NB4 (cell line): ENCODE measurements at regions not wholly inside any gene's neighbourhood (a gene's known extent, or its start where the extent isn't known, plus 50 kb on each side); places are given as distances from the start of the nearest gene placed in this dataset.

Experiments
- CTCF ChIP-seq: IDR thresholded peaks from one replicate; pipeline ENCODE4 v1.5.1; 2012; ENCODE audit warnings: low read depth, low read length
- MYC ChIP-seq: IDR thresholded peaks from 2 replicates; pipeline ENCODE4 v1.6.1; 2011; ENCODE audit warnings: low read depth, low read length
- POLR2A ChIP-seq: IDR thresholded peaks from 2 replicates; pipeline ENCODE4 v1.6.1; 2011; ENCODE audit warnings: mild to moderate bottlenecking; ENCODE audit not compliant: insufficient read length; ENCODE audit errors: extremely low read depth
- TF ChIP-seq, protein P1 (sequence below): IDR thresholded peaks from 2 replicates; pipeline ENCODE4 v1.6.1; 2011; ENCODE audit warnings: low read depth, low read length

- no peak for TF ChIP-seq CTCF
- TF ChIP-seq POLR2A, result no peak
- TF ChIP-seq, protein P1, sequence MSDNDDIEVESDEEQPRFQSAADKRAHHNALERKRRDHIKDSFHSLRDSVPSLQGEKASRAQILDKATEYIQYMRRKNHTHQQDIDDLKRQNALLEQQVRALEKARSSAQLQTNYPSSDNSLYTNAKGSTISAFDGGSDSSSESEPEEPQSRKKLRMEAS, result no peak
- TF ChIP-seq MYC, result no peak
Observed at GRCh38 chr5:4370218-4370617, 769.9 kb upstream of the ADAMTS16 start.
